GM12873 (cell line): ENCODE measurements at regions not wholly inside any gene's neighbourhood (a gene's known extent, or its start where the extent isn't known, plus 50 kb on each side); places are given as distances from the start of the nearest gene placed in this dataset.

Experiments
- CTCF ChIP-seq: IDR thresholded peaks from 2 replicates; pipeline ENCODE4 v1.5.1; 2012; ENCODE audit warnings: low read depth, mild to moderate bottlenecking, moderate library complexity, low read length, control low read depth; ENCODE audit not compliant: insufficient read depth; ENCODE audit errors: missing control alignments

GRCh38 chr5:38681029-38681706 is 124.7 kb upstream of the LIFR start:
- no peak for TF ChIP-seq CTCF

- TF ChIP-seq CTCF: no peak
These were observed 125.5 kb upstream of the LIFR start for GRCh38 chr5:38681966-38682365.

GRCh38 chr5:38686658-38687057 is 130.2 kb upstream of the LIFR start:
- no peak for TF ChIP-seq CTCF

- TF ChIP-seq CTCF: no peak
These were observed 135.9 kb upstream of the LIFR start for GRCh38 chr5:38692346-38692745.

GRCh38 chr5:38692781-38693527 is 136.5 kb upstream of the LIFR start:
- TF ChIP-seq CTCF: no peak

GRCh38 chr5:38695021-38695958 is 138.8 kb upstream of the LIFR start:
- TF ChIP-seq CTCF: no peak

- no peak for TF ChIP-seq CTCF
These were observed 140.6 kb upstream of the LIFR start for GRCh38 chr5:38697013-38697412.
